GM12864 (cell line): ENCODE measurements at regions not wholly inside any gene's neighbourhood (a gene's known extent, or its start where the extent isn't known, plus 50 kb on each side); places are given as distances from the start of the nearest gene placed in this dataset.

Experiments
- DNase-seq: peaks from one replicate; pipeline ENCODE4 v3.0.0-alpha.2; 2011; ENCODE audit warnings: low read depth
- H3K4me3 ChIP-seq: 2 replicates; pipeline ENCODE4 v1.5.1; 2011; ENCODE audit warnings: mild to moderate bottlenecking, low read depth, low read length, control low read depth
- CTCF ChIP-seq: IDR thresholded peaks from 2 replicates; pipeline ENCODE4 v1.5.1; 2011; ENCODE audit warnings: low read depth, mild to moderate bottlenecking, moderate library complexity, low read length, control low read depth, inconsistent platforms; ENCODE audit errors: missing control alignments

- no peak for TF ChIP-seq CTCF
- no peak for DNase-seq
- no peak overlapping the region for H3K4me3 ChIP-seq
These were observed 64.4 kb upstream of the POU5F2 start for GRCh38 chr5:93805616-93806379.

GRCh38 chr5:93800988-93801811, 59.8 kb upstream of the POU5F2 start:
- peak; percentile 41 for TF ChIP-seq CTCF
- DNase-seq, result peak; percentile 25
- no peak overlapping the region for H3K4me3 ChIP-seq

GRCh38 chr5:93794954-93795353, 53.6 kb upstream of the POU5F2 start:
- no peak for DNase-seq
- H3K4me3 ChIP-seq, result no peak overlapping the region
- no peak for TF ChIP-seq CTCF

- no peak overlapping the region for H3K4me3 ChIP-seq
- no peak for TF ChIP-seq CTCF
- DNase-seq, result no peak
These were observed 51.9 kb upstream of the POU5F2 start for GRCh38 chr5:93793159-93793781.

GRCh38 chr5:93791518-93791972, 50.1 kb upstream of the POU5F2 start:
- no peak for TF ChIP-seq CTCF
- DNase-seq, result no peak
- no peak overlapping the region for H3K4me3 ChIP-seq
